ENCODE measurements at regions not wholly inside any gene's neighbourhood (a gene's known extent, or its start where the extent isn't known, plus 50 kb on each side); places are given as distances from the start of the nearest gene placed in this dataset.

- WGBS, 3 donors, result 59 to 80% (median 78%) methylated on average over 1 of the region's 1 CpG
- H3K27ac ChIP-seq (ENCODE audit: low read depth, low read length), result no peak overlapping the region
These were observed 575.7 kb upstream of the MARCKS start for GRCh38 chr6:113281431-113281830.

DNA sequence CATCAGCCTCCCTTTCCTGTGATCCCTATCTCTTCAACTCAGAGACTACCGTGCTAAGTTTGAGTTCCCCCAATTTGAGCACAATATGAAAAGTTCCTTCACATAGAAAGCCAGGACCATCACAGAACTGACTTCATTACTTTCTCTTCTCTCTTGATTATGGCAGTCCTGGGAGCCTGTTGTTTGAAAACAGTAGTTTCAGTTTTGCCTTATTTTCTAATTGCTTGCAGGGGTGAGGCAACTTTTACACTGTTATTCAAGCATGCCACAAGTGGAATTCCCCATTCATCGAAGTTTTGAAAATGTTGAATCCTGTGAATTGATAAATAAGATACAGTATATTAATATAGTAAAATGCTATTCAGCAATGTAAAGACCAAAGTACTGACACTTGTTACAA lies 569.7 kb upstream of the MARCKS start:
- no peak overlapping the region for H3K27ac ChIP-seq (ENCODE audit: low read depth, low read length)
- 90 to 93% (median 92%) methylated on average over 2 of the region's 2 CpGs for WGBS, 3 donors

DNA sequence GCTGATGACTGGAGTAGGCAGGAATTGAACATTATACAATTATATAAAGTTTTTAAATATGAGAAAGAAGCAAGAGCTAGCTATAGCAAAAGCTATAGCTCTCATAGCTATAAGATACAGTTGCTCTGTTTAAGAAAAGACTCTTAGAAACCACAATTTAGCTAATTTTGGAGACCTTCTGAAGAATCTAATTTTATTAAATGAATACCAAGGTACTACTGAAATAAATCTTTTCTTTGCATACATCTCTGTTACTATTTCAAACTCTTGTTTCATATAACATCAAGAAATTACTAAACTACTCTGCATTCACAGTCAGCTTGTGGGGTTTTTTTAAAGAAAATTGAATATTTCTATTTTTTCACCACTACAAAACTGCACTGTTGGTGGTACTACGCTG lies 568.7 kb upstream of the MARCKS start:
- 96 to 98% (median 98%) methylated on average over 1 of the region's 1 CpG for WGBS, 3 donors
- no peak overlapping the region for H3K27ac ChIP-seq (ENCODE audit: low read depth, low read length)

GRCh38 chr6:113289166-113289565 lies 568.0 kb upstream of the MARCKS start:
- WGBS, 3 donors, result 92 to 94% (median 93%) methylated on average over 6 of the region's 6 CpGs
- H3K27ac ChIP-seq (ENCODE audit: low read depth, low read length), result no peak overlapping the region

GRCh38 chr6:113290684-113291083 lies 566.5 kb upstream of the MARCKS start:
- WGBS, 3 donors, result 78 to 94% (median 85%) methylated on average over 1 of the region's 1 CpG
- no peak overlapping the region for H3K27ac ChIP-seq (ENCODE audit: low read depth, low read length)

DNA sequence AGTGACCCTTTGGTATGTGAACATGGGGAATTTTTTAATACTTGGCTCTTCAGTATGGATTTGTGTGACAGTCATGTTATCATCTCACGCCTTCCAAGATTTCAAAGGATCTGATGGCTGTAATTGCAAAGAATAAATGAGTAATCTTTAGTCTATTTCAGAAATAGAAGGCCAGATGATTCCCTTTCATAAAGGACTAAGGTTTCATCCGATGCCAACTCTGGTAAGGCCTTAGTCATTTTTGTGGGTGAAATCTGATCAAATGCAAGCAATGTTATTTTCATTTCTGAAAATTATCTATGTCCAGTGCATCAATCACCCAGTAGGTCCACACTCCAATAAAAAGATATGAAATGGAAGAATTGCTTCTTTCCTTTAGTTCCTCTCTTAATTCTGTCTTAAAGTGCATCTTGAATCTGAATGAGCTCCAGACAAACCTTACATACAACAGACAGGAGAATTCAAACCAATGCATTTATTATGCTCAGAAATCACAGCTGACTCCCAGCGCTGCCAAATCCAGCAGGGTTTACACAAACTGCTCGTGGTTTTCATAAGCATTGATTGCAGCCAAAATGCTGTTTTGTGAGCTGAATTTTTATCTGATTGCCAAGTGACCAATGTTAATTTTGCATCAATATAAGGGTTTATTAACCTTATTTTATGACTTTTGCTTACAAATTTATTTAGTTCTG lies 565.2 kb upstream of the MARCKS start:
- H3K27ac ChIP-seq (ENCODE audit: low read depth, low read length), result no peak overlapping the region
- WGBS, 3 donors, result 78 to 81% (median 79%) methylated on average over 4 of the region's 4 CpGs

DNA sequence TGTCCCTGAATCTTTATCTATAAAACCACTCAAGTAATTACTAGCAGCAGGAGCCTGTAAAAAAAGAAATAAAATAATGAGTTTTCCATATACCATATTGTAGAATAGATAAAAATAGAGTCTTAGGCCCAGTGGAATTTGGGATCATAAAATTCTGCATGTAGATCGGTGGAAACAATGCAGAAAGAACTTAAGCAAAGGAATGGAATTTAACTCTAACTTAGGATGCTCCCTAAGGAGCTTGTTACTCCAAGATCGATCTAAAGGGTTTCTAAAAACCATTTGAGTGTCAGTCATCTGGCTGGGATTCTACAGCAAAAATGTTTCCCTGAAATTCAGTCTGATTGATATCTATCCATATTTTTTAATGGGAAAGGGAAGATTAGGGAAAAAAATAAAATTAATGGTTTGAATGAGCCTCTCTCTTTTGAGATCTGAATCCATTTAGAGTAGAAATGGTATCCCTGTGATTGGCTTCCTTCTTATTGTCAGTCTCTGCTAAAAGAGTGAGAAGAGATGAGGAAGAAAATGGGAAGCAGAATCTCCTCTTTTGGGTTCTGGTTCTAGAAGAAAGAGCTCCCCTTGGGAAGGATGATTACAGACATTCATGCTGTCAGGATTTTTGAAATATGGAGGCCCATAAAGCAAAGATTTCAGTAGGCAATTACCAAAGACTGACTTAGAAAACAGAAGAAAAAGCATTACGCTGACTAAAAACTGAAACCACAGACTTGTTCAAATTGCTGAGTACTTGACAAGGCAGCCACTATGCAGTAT lies 564.3 kb upstream of the MARCKS start:
- 55 to 87% (median 68%) methylated on average over 3 of the region's 3 CpGs for WGBS, 3 donors
- H3K27ac ChIP-seq (ENCODE audit: low read depth, low read length), result no peak overlapping the region

DNA sequence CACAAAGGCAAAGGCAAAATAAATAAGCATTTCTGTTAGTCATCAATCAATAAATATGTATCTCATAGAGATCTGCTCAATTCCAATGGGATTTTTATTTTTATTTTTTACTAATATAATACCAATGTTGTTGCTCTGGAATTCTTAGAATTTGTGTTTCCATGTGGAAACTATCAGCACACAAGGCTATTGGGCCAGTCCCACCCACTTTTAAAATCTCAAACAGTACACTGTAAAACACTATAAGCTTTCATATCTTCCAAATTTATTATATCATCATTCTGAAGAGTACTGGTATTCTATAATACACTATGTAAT lies 563.8 kb upstream of the MARCKS start:
- H3K27ac ChIP-seq (ENCODE audit: low read depth, low read length), result no peak overlapping the region

DNA sequence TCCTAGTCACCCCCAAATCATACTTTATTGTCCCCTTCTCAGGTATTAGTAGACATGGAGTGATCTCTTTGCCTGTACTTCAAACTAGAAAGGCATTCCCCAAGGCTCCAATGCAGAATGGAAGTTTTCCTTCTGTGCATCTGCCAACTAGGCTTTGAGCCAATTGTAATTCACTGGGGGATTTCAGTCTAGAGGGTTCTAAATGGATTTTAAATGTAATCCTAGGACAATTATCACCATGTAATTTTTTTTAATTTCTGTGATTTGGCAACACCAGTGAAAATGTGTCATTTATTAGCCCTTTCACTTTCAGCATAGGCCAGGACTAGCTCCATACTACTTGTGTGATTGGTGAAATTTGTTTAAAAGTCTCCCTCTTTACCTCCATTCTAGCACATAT lies 557.6 kb upstream of the MARCKS start:
- H3K27ac ChIP-seq (ENCODE audit: low read depth, low read length), result no peak overlapping the region

GRCh38 chr6:113301651-113302050 lies 555.5 kb upstream of the MARCKS start:
- H3K27ac ChIP-seq (ENCODE audit: low read depth, low read length), result no peak overlapping the region

- 73 to 97% (median 92%) methylated on average over 1 of the region's 1 CpG for WGBS, 3 donors
- H3K27ac ChIP-seq (ENCODE audit: low read depth, low read length), result no peak overlapping the region
These were observed 553.0 kb upstream of the MARCKS start for GRCh38 chr6:113304116-113304515.

DNA sequence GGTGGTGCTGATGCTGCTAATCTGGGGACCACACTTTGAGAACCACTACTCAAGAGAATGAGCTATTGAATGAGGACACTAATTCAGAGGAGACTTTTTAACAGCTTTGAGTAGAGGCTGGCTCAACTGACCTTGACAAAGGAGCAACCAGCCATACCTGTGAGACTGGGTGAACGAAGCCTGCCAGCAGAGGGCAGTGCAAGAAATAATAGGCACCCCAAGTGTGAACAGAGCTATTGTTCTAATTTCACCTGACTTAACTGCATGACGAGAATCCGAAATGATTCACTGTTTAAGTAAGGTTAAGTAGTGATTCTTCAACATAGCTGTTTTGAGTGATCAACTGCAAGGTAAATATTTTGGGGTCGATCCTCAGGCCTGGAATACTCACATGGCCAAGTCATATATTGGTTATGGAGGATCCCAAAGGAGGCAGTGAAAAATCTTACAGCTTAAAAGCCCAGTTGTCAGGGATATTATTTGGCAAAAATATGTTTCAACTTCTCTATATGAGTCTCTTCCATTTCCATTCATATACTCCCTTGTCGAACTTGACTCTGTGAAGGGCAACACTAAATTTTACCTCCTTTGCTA lies 550.5 kb upstream of the MARCKS start:
- no peak overlapping the region for H3K27ac ChIP-seq (ENCODE audit: low read depth, low read length)
- 42 to 76% (median 74%) methylated on average over 5 of the region's 5 CpGs for WGBS, 3 donors

DNA sequence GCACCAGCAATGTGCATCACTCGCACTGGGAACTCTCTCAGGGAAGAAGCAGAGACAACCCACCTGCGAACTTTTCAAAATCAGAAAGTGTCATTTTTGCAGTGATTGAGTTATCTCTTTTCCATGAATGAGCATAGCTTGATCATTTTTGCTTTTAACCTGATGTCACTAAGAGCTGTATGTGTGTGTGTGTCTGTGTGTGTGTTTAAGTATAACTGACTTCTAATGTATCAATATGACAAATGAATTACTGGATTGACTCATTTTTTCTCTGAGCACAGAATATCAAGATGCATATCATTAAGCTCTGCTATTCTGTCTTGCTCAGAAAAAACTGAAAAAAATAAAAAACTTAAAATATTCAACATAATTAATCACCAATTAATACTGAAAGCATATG lies 548.9 kb upstream of the MARCKS start:
- 60 to 95% (median 89%) methylated on average over 2 of the region's 2 CpGs for WGBS, 3 donors
- H3K27ac ChIP-seq (ENCODE audit: low read depth, low read length), result no peak overlapping the region

- WGBS, 3 donors, result 81 to 87% (median 84%) methylated on average over 1 of the region's 1 CpG
- H3K27ac ChIP-seq (ENCODE audit: low read depth, low read length), result no peak overlapping the region
These were observed 543.3 kb upstream of the MARCKS start for GRCh38 chr6:113313841-113314240.

- WGBS, 3 donors, result 76 to 85% (median 84%) methylated on average over 1 of the region's 1 CpG
- H3K27ac ChIP-seq (ENCODE audit: low read depth, low read length), result no peak overlapping the region
These were observed 542.0 kb upstream of the MARCKS start for GRCh38 chr6:113315165-113315564.

DNA sequence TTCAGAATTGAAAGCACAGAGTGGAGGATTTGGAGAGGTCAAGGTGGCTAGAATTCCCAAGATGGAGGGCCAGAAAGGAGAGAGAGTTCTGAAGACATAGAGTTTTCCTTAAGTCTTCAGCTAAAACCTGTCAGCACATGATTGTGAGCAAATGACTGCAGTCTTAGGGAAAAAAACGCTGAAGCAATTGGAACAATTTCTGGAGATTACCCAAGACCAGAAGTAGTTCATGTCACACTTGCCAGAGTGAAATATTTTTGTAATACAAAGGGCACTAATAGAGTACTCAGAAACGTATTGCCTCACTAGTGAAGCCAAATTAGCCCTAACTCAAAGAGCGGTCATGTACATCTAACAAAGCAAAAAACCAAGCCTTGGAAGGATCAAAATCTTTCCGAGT lies 541.3 kb upstream of the MARCKS start:
- WGBS, 3 donors, result 53 to 85% (median 59%) methylated on average over 4 of the region's 4 CpGs
- H3K27ac ChIP-seq (ENCODE audit: low read depth, low read length), result no peak overlapping the region

DNA sequence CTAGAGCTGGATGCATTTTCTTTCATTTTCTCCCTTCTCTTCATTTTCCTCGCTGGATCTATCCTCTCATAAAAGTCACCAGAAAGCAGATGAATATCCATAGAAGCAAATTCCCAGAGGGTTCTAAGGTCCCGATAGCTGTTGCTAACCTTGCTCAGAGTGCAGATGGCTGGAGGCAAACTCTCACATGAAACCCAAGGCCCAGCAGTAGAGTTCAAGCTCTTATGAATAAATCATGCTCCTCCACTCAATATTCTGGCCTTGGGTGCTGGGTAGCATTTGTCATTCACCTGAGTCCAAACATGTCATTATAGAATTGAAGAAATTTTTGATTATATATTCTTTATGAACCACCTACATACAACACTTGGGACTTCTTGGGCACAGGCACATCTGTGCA lies 539.7 kb upstream of the MARCKS start:
- no peak overlapping the region for H3K27ac ChIP-seq (ENCODE audit: low read depth, low read length)
- 87 to 93% (median 93%) methylated on average over 2 of the region's 2 CpGs for WGBS, 3 donors

DNA sequence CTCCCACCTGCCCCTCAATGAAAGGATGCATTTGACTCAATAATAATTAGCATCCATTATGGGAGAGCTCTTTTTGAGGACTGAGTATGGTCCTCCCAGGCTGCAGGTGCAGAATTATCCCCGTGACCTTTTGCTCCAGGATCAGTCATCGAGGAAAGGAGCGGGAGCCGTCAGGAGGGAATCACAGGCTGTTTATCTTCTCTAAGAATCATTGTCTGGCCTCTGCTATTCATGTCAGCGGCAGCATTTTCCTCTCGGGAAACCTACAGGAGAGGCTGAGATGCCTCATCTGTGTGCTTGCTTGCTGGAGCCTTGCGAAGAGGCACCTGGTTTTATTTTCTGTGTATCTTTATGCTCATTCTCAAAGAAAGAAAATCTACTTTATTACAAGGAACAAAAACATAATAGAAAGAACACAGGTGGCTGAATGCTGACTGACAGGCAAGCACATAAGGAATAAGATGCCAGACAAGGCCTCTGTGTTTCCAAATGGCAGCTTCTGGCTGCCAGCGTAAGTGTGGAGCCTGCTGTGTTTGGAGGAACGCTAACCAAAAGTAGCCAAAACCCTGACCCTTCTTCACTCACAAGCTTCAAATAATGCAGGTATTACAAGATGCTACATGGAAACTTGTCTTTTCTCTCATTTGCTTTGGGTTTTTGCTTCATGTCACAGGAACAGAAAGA lies 539.1 kb upstream of the MARCKS start:
- 80 to 88% (median 85%) methylated on average over 9 of the region's 9 CpGs for WGBS, 3 donors
- H3K27ac ChIP-seq (ENCODE audit: low read depth, low read length), result no peak overlapping the region

DNA sequence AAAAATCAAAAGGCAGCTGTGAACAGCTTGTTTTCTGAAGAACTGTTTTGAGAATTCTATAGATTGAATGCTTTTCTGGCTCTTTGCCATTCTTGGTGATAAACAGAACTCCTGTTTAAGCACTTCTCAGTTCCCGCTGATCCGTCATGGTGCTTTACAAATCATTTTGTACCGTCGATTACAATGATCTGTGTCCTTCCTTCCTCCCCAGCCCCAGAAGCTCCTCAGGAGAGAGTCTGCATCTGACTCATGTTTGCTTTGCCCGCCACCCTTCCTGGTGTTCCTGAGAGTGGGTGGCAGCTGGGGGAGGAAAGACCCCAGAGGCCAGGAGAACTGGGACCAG lies 538.6 kb upstream of the MARCKS start:
- 46 to 63% (median 47%) methylated on average over 5 of the region's 5 CpGs for WGBS, 3 donors
- H3K27ac ChIP-seq (ENCODE audit: low read depth, low read length), result no peak overlapping the region

DNA sequence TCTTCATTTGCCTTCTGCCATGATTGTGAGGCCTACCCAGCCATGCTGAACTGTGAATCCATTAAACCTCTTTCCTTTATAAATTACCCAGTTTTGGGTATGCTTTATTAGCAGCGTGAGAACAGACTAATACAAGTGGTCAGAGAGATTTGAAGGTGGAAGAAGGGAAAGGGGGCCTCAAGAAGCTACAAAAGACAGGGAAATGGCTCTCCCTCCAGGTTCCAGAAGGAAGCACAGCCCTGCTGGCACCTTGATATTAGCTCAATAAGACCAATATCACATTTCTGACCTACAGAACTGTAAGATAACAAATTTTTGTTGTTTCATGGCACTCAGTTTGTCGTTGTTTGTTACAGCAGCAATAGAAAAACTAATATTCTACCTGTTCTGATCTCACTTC lies 536.5 kb upstream of the MARCKS start:
- WGBS, 3 donors, result 93 to 95% (median 94%) methylated on average over 2 of the region's 2 CpGs
- H3K27ac ChIP-seq (ENCODE audit: low read depth, low read length), result no peak overlapping the region

Data from adipose tissue (tissue), 3 donors.